Sigmoid colon (tissue), 4 donors: ENCODE measurements at regions not wholly inside any gene's neighbourhood (a gene's known extent, or its start where the extent isn't known, plus 50 kb on each side); places are given as distances from the start of the nearest gene placed in this dataset.

ENCODE experiments used
- CTCF ChIP-seq, 4 experiments: fragments of 450-650 bp in 3 of 4; fragments of 200-600 bp in 1 of 4; IDR thresholded peaks; one replicate each; pipeline ENCODE4 v1.5.1; 2016 to 2019; ENCODE audit warnings: antibody characterized with exemption in 4 of 4, mild to moderate bottlenecking in 3 of 4, moderate library complexity in 2 of 4
- POLR2A ChIP-seq, 2 donors: fragments of 450-650 bp; IDR thresholded peaks; one replicate each; pipeline ENCODE4 v1.6.1; 2016; ENCODE audit warnings: antibody characterized with exemption in 2 of 2, mild to moderate bottlenecking in 2 of 2, moderate library complexity in 2 of 2
- POLR2AphosphoS5 ChIP-seq, 4 donors: sonication (generic); formaldehyde crosslinking; IDR thresholded peaks; one replicate each; pipeline ENCODE4 v1.6.1; 2017; ENCODE audit warnings: antibody characterized with exemption in 4 of 4

GRCh38 chr15:93562395-93563123, 473.5 kb upstream of the RGMA start:
- TF ChIP-seq CTCF (IDR thresholded peaks at IDR 0.05), result no peak
- no peak for TF ChIP-seq POLR2A (IDR thresholded peaks at IDR 0.05)
- peak in 1 of 4 donors; percentile 20 for TF ChIP-seq POLR2AphosphoS5 (IDR thresholded peaks at IDR 0.05)
